AG04449 (cell line): ENCODE measurements at regions not wholly inside any gene's neighbourhood (a gene's known extent, or its start where the extent isn't known, plus 50 kb on each side); places are given as distances from the start of the nearest gene placed in this dataset.

Experiments used
- CTCF ChIA-PET: fragments of 350-600 bp; formaldehyde crosslinking; extraction: SDS; loops from one replicate; lab custom pipeline; 2021; ENCODE audit warnings: antibody characterized with exemption; lab: Yijun Ruan, JAX
- POLR2A ChIA-PET: fragments of 400-600, 350-600 bp; formaldehyde crosslinking; extraction: SDS; loops from one replicate; lab custom pipeline; 2020; ENCODE audit warnings: antibody characterized with exemption, inconsistent platforms; lab: Yijun Ruan, JAX
- DNase-seq: peaks from one replicate; pipeline ENCODE4 v3.0.0-alpha.2; 2010; ENCODE audit warnings: low read depth, low spot score
- H3K4me3 ChIP-seq: 2 replicates; pipeline ENCODE4 v1.5.1; 2011; ENCODE audit warnings: low read depth, mild to moderate bottlenecking, control low read depth, low read length
- CTCF ChIP-seq: IDR thresholded peaks from one replicate; pipeline ENCODE4 v1.5.1; 2011; ENCODE audit warnings: mild to moderate bottlenecking, moderate library complexity, low read length, control low read depth, inconsistent platforms; ENCODE audit not compliant: insufficient read depth; ENCODE audit errors: missing control alignments

GRCh38 chr6:137708481-137708880, 158.6 kb upstream of the TNFAIP3 start:
- CTCF ChIA-PET = interaction anchor here (0.7 to 3.0 kb wide), 48 partner anchors 8 to 298 kb away, joined by 3 to 84 read pairs (median 5); partner anchors contain the start of gene TNFAIP3
- no peak overlapping the region for H3K4me3 ChIP-seq
- POLR2A ChIA-PET = interaction anchor here (1.0 kb wide), 1 partner anchor 9 kb away, joined by 3 read pairs; no protein-coding TSS in a partner anchor
- TF ChIP-seq CTCF = no peak
- DNase-seq = no peak

DNA sequence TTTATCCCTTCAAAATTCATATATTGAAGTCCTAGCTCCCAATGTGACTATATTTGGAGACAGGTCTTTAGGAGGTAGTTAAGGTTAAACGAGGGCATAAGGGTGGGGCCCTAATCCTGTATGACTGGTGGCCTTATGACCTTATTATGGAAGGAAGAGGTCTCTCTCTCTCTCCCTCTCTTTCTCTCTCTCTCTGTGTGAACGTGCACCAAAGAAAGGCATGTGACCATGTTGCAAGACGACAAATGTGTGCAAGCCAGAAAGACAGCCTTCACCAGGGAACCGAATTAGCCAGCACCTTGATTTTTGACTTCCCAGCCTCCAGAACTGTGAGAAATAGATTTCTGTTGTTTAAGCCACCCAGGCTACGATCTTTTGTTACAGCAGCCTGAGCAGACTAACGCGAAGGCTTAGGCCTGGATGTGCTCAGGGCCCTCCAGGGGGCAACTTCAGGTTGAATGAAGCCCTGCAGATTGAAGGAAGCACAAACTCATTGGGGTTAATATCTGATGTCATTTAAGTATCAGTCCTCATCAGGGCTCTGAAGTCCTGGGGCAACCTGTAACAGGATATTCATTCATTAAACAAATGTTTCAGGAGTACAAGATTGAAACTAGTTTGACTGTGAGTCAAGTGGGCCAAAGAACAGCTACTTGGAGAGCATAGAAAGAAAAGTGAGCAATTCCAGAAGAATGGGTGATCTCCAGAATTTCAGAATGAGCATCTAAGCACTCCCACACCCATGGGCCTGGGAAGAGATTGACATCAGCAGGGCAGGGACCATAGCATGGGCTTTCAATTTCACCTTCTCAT, 157.4 kb upstream of the TNFAIP3 start:
- CTCF ChIA-PET = interaction anchor here (0.7 to 3.0 kb wide), 23 partner anchors 11 to 297 kb away, joined by 3 to 84 read pairs (median 12); partner anchors contain the start of gene TNFAIP3
- no peak for TF ChIP-seq CTCF
- no peak overlapping the region for H3K4me3 ChIP-seq
- POLR2A ChIA-PET = no interaction called here
- DNase-seq = no peak

DNA sequence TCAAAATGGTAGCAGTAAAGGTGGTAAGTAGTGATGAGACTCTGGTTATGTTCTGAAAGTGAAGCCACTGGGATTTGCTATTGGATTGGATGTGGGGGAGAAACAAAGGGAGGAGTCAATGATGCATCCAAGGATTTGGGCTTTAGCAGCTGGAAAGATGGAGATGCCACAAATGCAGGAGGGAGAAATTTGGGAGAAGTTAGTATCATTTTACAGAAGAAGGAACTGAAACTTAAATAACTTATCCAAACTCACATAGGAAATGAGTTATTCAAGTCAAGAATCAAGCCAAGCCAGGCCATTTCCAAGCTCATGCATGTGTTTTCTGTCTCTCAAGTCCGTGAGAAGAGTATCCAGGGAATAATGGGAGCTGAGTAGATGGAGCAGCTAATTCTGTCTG, 155.1 kb upstream of the TNFAIP3 start:
- no peak for DNase-seq
- POLR2A ChIA-PET = no interaction called here
- TF ChIP-seq CTCF = no peak
- CTCF ChIA-PET = interaction anchor here (0.8 to 2.9 kb wide), 12 partner anchors 8 to 295 kb away, joined by 3 to 16 read pairs (median 3); partner anchors contain the start of gene TNFAIP3
- no peak overlapping the region for H3K4me3 ChIP-seq

DNA sequence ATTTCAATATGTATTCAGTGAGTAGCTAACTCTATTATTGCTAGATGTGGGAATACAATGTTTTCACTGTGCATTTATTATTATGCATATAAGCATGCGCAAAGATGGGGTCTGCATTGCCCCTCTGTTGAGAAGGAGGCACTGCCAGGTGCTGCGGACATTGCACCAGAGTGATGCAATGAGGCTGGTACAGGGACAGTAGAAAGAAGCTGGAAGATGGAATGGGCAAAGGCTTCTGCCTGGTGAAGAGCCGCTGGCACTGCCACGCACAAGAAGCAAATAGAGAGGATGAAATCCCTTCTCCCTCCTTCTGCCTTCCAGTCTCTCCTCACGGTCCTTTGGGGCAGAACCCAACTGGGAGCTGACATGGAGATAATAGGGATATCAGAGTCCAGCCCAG, 154.5 kb upstream of the TNFAIP3 start:
- no peak overlapping the region for H3K4me3 ChIP-seq
- TF ChIP-seq CTCF = no peak
- ChIA-PET CTCF (interaction anchor here (0.8 to 2.9 kb wide), 14 partner anchors 9 to 294 kb away, joined by 3 to 16 read pairs (median 3); partner anchors contain the start of gene TNFAIP3), POLR2A (no interaction called here)
- no peak for DNase-seq

- POLR2A ChIA-PET = no interaction called here
- no peak for TF ChIP-seq CTCF
- H3K4me3 ChIP-seq = no peak overlapping the region
- CTCF ChIA-PET = interaction anchor here (1.0 to 4.5 kb wide), 8 partner anchors 8 to 229 kb away, joined by 4 to 17 read pairs (median 6); partner anchors contain the start of gene TNFAIP3
- no peak for DNase-seq
Measured at GRCh38 chr6:137715589-137716045, 151.4 kb upstream of the TNFAIP3 start.
